ENCODE measurements at regions not wholly inside any gene's neighbourhood (a gene's known extent, or its start where the extent isn't known, plus 50 kb on each side); places are given as distances from the start of the nearest gene placed in this dataset.
A peak's percentile ranks its signal among the peaks of the same experiment; 100 is the strongest.
"Not testable (repeated sequence)": the region's sequence is repeated elsewhere in the genome, so short reads cannot be mapped to it uniquely, and the experiment has no call there.

DNA sequence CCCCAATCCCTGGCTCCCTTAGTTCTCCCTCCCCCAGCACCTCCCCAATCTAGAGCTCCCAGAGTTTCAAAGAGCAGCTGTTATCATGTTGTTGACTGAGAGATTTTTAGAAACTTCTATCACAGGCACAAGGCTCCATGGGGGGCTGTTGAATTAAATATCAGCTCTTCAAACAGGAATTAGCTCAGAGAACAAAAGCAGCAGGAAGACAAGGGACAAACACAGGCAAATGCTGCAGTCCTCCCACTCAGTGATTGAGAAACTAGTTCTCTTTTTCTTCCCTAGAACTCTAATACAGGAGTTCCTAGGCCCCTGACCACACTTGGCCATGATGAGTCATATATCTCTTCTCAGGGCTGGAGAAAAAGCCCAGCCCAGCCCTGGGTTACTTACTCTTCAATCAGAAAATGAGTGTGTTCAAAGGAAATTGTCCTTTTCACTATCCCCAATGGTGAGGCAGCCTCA, 262.1 kb downstream of the IGSF11 start:
- DNase-seq (ENCODE audit: low spot score), result peak; percentile 12

DNA sequence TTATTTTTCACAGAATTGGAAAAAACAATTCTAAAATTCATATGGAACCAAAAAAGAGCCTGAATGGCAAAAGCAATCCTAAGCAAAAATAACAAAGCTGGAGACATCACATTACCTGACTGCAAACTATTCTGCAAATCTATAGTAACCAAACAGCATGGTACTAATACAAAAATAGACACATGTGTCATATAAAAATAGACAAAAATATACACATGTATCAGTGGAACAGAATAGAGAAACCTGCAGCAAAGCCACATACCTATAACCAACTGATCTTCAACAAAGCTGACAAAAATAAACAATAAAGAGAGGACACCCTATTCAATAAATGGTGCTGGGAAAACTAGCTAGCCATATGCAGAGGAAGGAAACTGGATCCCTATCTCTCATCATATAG, 259.6 kb downstream of the IGSF11 start:
- DNase-seq (ENCODE audit: low spot score), result no peak

DNA sequence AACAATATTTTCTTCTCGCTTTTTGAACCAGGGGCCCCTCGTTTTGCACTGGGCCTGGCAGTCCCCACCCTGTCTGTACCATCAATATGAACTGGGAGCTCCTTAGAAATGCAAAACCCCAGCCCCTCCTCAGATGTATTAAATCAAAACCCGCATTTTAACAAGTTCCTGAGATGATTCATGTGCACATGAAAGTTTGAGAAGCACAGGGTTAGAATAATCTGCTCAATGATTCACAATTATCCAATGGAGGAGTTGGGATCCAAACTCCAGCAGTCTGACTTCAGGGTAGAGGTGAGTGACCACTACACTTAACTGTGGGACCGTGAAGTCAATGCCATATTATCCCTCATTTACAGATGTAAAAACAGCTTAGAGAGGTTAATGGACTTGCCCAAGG, 256.4 kb downstream of the IGSF11 start:
- DNase-seq (ENCODE audit: low spot score), result no peak

DNA sequence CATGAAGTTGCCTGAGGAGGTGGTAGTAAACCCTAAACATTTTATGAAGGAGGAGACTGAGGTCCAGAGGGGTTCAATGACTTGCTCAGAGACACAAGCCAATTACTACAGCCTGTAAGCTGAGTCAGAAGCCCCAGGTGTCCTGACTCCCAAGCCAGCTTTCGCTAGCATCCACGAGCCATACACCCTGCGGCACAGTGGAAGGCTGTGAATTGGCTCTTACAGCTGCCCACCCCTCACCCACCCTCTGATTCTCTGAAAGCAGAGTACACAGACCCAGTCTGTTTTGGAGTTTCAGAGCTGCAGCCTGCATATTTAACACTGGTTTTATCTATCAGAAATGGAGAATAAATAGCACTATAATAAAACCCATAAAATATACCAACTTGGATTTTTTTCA, 253.4 kb downstream of the IGSF11 start:
- DNase-seq (ENCODE audit: low spot score), result no peak

DNA sequence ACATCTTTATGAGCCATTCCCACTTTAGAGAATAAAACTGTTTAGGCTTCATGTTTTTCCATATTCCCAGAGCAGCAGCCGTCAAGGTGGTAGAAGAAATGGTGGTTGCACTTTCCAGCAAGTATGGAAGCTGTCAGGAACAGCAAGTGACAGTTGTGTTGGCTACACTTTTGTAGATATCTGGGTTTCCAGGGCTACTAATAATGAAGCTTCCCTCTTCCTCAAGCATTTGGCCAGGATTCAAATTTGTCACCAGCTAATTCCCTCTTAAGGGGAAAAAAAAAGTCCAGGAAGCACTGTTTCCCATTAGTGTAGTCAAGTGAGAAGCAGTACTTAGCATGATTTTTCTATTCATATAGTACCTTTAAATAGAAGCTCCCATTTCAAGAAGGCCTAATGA, 252.8 kb downstream of the IGSF11 start:
- DNase-seq (ENCODE audit: low spot score), result no peak

DNA sequence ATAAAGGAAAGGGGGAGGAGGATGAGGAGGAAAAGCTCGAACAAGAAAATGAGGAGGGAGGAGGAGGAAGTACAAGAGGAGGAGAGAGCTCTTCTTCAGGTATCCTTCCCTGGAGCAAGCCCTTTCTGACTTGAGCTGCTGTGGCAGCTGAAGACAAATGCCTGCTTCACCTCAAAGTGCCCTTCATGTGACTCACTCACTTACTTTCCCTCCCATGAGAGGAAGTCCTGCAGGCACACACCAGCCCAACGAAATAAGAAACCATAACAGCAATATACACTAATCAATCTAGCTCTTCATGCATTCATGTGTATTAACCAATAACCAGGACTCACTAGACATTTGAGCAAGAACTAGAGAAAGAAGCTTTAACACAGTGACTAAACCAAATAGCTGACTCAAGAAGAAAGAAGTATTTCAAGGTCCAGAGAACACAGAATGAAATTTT, 251.9 kb downstream of the IGSF11 start:
- DNase-seq (ENCODE audit: low spot score), result peak; percentile 24

DNA sequence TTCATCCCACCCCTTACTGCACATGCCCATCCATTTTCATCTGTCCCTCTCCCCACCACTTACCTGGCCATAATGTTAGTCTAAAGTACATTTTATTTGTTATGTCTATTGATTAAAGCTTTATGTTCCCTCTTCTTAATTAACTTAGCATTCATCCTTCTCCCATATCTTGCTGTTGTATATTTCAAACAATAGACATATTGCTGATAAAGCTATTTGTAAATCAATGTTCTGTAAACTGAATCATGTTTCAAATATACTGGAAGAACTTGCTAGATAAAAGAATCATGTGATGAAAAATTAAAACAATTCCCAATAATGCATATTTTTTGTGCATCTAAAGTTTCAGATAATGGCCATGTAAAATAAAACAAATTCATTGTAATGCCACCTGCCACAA, 249.2 kb downstream of the IGSF11 start:
- no peak for DNase-seq (ENCODE audit: low spot score)

DNA sequence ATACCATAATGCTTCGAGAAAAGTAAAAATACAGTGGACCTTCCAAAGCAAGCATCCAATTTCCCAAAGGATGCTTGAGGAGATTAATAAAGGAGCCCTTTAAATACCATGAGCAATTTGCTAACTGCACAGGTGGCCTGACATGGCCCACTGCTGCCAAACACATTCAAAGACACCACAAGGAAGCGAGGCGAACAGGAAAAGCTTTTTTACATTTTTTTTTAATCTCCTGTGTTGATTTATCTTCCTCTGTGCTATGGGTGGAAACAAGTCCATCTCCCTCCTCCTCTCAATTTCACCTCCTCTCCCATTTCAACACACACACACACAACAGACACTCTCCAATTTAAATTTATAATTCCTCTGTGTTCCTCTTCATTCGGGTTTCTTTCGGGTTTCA, 243.4 kb downstream of the IGSF11 start:
- DNase-seq (ENCODE audit: low spot score), result no peak

DNA sequence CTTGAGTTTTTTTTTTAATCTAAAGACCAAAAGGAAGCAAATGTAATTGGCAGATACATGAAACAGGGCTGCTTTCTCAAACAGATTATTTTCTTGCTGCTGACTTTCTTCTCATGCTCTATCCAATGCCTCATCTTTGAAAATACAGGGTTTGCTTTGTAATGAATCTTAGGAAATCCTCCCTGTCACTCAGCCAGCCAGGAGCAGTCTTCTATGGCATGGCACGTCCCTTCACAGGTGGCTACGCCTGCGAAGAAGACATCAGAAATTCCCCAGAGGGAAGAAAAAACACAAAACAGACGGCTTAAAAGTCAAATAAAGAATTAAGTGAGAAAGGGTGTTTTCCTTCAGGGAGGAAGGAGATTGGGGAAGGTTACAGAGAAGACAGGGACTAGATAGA, 242.5 kb downstream of the IGSF11 start:
- DNase-seq (ENCODE audit: low spot score), result no peak

DNA sequence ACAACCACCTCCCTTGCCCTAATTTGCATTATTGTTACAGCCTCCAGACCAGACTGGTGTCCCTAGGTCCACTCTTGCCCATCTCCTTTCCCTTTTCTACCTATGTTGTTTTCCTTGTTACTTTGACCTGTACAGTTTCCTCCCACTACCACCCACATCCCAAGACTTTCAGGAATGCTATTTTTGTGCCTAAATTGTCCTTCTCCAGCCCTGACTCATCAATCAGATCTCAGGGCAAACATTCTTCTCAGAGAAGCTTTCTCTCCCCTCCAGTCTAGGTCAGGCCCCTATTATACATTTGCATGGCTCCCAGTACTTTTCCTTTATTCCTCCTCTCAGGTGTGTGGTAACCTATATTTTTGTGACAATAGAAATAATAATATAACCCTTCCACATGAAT, 241.5 kb downstream of the IGSF11 start:
- DNase-seq (ENCODE audit: low spot score), result no peak

DNA sequence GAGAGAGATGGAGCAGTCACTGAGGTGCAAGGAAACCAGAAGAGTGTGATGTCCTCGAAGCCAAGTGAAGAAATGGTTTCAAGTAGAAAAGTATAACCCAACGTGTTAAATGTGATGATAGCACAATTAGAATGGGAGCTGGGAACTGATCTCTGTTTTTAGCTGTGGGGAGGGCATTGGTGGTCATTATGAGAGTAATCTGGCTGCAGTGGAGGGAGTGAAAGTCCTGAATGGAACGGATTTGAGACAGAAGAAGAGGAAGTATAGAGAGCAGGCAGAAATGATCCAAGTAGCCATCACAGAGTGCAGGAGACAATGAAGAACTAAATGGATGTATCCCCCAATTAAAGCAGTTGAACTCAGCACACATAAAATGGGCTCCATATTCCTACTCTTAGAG, 235.3 kb downstream of the IGSF11 start:
- no peak for DNase-seq (ENCODE audit: low spot score)

DNA sequence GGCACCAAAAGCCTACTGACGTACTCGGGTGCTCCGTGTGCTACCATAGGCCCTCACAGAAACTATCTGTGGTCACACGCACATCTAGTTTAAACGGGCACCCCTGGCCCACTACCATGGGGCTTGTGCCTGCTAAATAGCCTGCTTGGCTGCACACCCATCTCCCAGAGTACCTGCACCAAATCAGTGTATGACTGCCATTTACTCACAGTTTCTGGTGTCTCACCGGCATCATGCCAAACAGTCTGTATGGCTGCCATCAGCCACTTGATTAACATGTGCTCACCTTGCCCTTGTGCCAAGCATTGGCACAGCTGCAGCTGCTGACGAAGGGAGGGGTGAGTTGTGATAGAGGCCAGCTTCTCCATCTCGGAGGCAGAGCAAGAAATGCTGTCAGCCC, 232.7 kb downstream of the IGSF11 start:
- DNase-seq (ENCODE audit: low spot score), result no peak

DNA sequence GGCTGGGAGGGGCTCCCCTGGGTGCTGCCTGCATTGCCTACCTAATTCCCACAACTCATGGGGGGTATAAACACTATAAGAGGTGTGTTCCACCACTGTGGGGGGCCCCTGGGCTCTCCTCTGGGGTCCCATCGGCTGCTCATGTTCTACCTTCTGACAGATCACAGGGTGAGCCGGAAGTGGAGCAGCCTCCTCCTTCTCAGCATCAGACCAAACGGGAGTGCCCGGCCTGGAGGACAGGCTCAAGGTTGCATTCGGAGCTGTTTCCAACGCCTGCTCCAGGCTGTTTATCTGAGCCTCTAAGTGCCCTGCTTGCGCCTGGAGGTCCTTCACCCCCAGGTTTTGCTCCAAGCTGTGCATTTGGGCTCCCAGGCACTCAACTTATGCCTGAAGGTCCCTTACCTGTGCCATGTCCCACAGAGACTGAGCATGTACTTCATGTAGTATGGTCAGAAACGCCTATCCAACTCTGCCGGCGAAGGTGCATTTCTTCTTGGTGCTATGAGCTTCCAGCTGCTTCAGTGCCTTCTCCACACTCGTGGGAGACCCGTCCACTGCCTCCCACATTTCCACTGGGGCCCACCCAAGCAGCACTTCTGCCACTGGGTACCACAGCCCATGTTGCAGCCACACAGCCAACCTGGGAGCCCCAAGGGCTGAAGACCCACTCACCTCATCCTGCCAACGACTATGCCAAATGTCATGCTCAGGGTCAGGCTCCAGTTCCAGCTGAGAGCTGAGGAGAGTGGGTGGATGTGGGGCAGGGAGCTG, 232.1 kb downstream of the IGSF11 start:
- DNase-seq (ENCODE audit: low spot score), result no peak

DNA sequence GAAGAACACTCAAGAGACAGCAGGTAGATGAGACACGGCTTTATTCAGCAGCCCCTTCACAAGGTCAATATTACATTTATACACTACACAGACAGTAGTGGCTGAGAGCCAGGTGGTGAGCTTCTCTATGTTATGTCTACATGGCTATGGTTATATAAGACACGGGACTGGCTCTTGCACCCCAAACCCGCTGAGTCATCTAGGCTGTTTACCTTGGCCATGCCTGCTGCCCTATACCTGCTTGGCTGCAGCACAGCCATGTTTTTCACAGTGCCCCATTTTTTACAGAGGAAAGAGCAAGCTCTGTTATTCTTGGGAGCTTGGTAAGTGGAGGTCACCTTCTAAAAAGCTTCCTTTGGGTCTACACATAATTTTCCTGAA, 231.6 kb downstream of the IGSF11 start:
- DNase-seq (ENCODE audit: low spot score), result no peak

DNA sequence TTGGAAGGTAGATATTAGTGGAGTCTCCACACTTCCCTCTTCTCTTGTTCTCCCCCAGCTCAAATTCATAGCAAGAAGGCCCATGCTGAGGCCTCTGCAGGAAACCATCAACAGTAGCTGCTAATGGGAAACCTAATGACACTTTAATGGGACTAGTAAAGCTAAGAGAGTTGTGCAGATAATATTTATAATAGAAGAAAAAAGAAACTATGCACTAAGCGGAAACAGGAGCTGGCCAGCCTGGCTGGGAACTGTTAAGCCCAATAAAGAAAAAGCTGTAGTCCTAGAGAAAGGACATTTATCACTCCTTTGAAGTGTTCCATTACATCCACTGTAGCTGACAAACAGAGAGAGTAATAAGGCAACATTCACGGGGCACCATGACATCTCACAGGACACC, 229.6 kb downstream of the IGSF11 start:
- DNase-seq (ENCODE audit: low spot score), result no peak

DNA sequence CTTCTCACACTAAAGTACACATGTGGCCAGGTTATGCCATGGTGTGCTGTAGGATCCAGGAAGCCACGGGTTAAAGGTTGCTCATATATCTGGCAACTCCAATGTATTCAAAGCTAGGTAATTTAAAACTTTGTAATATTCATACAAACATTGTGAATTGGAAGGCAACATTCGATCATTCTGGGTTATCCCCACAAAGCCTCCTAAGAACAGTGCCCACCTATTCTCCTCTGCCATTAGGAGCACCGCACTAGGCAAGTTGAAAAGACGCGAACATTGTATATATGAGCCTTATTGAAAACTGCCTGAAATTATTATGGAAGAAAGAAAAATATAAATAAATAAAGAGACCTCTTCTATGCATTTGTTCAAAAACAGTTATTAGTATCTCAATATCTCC, 228.2 kb downstream of the IGSF11 start:
- DNase-seq (ENCODE audit: low spot score), result no peak

DNA sequence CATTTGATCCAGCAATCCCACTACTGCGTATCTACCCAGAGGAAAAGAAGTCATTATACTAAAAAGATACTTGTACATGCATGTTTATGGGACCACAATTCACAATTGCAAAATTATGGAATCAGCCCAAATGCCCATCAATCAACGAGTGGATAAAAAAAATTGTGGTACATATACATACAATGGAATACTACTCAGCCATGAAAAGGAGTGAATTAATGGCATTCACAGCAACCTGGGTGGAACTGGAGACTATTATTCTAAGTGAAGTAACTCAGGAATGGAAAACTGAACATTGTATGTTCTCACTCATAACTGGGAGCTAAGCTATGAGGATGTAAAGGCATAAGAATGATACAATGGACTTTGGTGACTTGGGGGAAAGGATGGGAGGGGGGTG, 227.3 kb downstream of the IGSF11 start:
- not testable (repeated sequence) for DNase-seq (ENCODE audit: low spot score)

DNA sequence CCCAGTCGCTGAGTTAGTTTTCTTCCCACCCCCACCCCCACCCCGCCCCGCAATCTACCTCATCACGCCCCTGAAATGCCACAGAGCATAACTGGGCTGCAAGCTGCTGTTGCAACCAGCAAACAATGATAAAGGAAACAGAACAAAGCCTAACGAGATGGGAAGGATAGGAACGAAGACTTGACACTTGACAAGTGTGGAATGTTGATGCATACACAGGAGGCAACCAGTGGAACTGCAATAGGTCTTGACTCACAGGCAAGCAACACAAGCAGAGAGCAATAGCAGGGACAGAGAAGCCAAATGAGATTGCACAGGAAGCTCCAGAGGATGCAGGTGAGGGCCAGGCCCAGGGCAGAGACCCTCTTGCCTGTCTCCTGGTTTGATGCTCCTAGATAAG, 225.9 kb downstream of the IGSF11 start:
- no peak for DNase-seq (ENCODE audit: low spot score)

DNA sequence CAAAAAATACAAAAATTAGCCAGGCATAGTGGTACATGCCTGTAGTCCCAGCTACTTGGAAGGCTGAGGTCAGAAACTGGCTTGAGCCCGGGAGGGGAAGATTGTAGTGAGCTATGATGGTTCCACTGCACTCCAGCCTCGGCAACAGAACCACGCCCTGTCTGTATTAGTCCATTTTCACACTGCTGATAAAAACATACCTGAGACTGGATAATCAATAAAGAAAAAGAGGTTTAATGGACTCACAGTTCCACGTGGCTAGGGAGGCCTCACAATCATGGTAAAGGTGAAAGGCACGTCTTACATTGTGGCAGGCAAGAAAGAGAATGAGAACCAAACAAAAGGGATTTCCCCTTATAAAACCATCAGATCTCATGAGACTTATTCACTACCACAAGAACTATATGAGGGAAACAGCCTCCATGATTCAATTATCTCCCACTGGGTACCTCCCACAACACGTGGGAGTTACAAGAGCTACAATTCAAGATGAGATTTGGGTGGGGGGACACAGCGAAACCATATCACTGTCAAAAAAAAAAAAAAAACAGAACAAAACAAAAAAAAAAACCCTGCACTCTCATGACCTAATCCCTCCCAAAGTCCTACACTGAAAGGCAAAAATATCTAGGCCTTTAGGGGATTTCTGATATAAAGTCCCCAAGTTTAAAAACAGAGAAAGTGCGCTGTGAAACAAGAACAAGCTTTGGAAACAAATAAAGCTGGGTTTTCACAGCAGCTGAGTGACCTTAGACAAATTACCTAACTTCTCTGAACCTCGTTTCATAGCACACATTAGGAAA, 224.7 kb downstream of the IGSF11 start:
- DNase-seq (ENCODE audit: low spot score), result no peak

DNA sequence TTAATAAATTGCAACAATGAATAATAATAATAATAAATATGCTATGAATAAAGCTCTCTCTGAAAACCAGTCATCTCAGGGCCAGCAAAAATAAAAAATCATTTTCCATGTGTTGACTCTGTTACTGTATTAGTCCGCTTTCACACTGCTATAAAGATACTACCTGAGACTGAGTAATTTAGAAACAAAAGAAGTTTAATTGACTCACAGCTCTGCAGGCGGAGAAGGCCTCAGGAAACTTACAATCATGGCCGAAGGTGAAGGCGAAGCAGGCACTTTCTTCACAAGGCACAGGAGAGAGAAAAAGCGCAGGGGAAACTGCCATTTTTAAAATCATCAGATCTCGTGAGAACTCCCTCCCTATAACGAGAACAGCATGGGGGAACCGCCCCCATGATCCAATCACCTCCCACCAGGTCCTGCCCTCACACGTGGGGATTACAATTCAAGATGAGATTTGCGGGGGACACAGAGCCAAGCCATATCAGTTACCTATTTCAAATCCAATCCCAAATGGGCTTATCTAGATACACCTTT, 224.1 kb downstream of the IGSF11 start:
- no peak for DNase-seq (ENCODE audit: low spot score)

DNA sequence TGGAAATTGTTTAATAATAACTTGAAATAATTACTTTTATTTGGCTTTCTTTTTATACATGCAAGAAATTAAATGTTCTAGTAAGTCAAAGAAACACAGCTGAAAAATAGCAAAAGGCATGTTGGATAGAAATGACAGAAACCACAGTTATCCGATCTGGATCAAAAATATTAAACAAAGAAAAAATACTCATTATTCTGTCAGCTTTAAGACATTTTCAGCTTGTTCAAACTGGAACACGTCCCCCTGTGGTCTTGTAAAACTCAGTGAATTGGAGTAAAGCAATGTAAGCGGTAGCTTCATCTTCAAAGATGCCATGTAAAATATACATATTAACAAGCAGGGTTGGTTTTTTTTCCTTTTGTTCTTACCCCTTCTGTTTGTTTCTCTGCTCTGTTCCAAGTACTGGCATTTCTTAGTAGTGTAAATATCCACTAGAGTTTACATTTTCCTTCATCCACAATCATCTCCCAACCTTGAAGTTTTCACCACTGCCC, 223.4 kb downstream of the IGSF11 start:
- no peak for DNase-seq (ENCODE audit: low spot score)

DNA sequence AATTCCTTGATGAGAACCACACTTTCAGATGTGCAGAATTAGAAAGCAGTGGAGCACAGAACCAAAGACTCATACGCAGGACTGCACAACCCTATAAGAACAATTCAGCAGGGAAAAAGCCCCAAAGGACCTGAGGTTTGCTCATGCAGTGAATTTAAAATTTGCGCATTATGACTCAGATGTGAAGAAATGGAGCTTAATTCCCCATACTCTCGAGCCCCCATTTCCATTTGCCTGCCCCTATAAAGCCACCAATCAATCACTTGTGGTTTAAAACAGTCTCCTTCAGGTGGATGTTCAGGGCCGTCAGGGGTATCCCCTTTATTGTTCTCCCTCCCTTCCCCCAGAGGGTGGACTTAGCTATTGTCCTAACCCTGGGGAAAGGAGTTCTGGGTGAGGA, 221.2 kb downstream of the IGSF11 start:
- DNase-seq (ENCODE audit: low spot score), result no peak

DNA sequence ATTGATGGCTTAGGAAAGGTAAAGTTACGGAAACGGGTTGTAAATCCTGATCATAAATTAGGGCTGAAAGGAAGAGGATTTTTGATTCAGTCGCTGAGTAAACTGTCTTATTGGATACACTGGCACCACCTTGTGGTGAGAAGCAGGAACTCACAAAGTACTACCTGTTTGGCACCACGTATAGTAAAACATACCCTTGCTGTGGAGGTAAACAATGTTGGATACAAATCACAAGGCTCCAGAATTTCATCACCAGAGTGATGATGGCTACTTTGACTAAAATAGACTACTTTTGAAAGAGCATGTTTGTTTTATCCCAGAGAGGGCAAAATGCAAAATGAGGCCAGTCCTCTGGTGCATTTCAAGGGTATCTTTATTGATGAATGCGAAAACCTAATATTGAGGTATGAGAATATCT, 216.9 kb downstream of the IGSF11 start:
- peak; percentile 66 for DNase-seq (ENCODE audit: low spot score)

Data from COLO829 (cell line).